ENCODE measurements at regions not wholly inside any gene's neighbourhood (a gene's known extent, or its start where the extent isn't known, plus 50 kb on each side); places are given as distances from the start of the nearest gene placed in this dataset.

DNA sequence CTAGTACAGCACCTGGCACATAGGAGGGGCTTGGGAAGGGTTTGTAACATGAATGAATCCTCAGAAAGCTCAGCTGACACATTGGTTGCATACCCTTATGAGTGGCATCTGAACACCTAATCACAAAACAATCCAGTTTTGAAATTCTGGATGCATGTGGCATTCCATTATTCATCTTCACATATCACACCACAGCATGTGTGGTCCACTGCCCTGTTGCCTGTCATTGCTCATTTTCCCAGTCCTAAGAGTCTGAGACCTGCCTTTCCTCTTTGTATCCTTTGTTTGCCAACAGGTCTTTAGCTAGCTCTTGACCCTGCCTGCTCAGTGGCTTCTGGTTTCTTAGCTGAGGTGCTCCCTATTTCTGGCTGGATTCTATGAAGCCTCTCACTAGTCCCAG, 170.8 kb upstream of the ASIC2 start:
- TF ChIP-seq CTCF (IDR thresholded peaks at IDR 0.05) (no peak), EZH2 (IDR thresholded peaks at IDR 0.05; ENCODE audit: borderline replicate concordance, insufficient read depth, low read depth, low read length, poor library complexity, severe bottlenecking) (no peak)
